Activated CD4-positive, alpha-beta T cell treated with anti-CD3 and anti-CD28 coated beads, Interleukin-2, amount 50 U/mL, for 48 hours (primary cell): ENCODE measurements at regions not wholly inside any gene's neighbourhood (a gene's known extent, or its start where the extent isn't known, plus 50 kb on each side); places are given as distances from the start of the nearest gene placed in this dataset.
A peak's percentile ranks its signal among the peaks of the same experiment; 100 is the strongest.
"Not testable (repeated sequence)": the region's sequence is repeated elsewhere in the genome, so short reads cannot be mapped to it uniquely, and the experiment has no call there.

Experiments
- DNase-seq, 2 experiments: peaks; one replicate each; pipeline ENCODE4 v3.0.0-alpha.2; 2020

DNA sequence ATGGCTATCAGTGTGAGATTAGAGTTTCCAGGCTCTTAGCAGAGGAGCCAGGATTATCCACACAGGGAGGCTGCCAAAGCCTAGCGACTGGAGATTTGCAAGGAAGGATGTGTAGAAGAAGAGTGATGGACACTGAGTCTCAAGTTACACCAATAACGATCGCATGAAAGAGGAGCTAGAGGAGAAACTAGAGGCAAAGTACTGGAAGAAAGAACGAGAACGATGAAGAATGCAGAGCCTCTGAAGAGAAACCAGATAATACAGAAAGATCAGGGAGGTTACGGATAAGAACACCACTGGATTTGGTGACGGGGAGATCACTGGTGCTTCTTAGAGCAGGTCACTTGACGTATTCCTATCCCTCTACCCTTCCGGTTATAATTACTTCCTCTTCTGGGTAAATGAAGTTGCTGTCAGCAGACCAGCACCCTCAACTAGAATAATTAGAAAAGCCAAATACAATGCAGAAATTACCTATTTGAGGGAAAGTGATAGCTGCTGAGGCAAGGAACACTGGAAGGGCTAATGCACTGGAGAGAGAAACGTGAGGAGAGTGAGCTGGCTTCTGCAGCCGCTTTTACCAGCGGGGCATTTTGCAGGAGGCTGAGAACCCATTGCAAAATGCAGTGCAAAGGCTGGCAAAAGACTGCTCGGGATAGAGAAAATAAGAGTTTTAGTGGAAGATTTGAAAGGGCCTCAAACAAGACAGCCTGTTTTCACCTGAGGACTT is 93.1 kb upstream of the HIF1A start:
- no peak for DNase-seq

DNA sequence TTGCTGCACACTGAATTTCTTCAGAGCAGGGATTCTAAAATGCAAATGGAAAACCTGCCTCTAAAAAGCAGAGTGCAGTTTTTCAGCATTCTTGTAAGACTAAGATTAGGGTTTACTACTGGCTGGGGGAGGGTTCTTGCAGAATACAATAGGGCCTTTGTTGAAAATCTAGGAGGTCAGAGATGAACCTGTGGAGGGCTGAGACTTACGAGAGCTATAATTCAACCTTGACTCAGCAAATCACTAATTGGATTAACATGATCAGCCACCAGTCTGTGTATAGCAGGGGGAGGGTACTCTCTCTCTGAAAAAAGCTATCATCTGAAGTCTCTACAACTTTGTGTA is 92.6 kb upstream of the HIF1A start:
- no peak for DNase-seq

DNA sequence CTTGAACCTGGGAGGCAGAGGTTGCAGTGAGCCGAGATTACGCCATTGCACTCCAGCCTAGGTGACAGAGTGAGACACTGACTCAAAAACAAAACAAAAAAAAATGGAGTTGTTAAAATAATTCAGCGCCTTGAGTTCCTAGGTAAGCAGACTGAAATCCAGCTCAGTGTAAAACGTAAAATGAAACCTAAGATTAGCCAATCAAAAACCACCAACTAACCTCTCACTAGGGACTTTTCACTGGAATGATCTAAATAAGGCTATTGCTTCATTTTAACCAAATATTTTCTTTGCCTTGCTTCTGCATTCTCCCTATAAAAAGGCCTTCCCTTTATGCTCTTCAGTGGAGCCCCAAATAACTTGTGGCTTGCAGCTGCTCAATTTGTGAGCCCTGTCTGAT is 91.6 kb upstream of the HIF1A start:
- no peak for DNase-seq

- no peak for DNase-seq
Measured at GRCh38 chr14:61607570-61608244, 87.6 kb upstream of the HIF1A start.

DNA sequence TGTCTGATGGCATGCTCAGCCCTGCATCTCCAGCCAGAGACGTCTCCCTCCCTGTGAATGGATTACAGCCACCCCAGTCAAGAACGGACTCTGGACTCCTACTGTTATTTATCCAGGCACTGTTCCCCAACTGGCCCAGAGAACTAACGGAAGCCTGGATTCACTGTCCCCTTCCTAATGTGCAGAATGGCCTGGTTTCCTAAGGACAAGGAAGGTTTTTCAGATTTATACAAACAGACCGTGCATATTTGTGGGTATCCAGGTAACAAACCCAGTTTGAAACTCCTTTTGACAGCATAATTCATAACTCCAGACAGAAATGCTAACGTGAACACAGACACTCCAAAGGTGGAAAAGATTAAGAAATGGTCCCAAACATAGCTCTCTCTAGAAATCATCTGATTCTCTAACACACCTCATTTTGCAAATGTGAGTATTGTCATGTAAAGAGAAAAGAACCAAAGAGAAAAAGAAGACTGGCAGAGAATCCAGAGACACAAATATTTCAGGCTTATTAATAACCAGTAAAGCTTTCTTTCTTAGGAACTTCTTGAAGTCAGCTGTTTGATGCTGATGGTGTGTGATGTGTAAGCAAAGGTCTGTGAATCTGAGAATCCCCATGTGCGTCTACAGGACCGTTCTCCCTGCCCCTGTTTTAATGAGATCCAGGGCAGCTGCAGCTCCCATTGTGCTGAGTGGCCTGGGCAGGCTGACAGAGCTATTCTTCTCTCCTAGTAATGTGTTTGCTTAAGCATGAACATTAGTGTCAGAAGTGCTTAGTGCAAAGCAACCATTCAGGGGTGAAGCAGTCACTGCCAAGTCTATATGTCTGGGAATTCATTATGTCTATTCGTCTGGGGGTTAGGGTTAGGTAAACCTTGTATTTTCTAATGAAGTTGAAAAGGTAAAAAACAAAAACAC is 86.8 kb upstream of the HIF1A start:
- DNase-seq: no peak

- DNase-seq: no peak
Measured at GRCh38 chr14:61609191-61609843, 86.0 kb upstream of the HIF1A start.

DNA sequence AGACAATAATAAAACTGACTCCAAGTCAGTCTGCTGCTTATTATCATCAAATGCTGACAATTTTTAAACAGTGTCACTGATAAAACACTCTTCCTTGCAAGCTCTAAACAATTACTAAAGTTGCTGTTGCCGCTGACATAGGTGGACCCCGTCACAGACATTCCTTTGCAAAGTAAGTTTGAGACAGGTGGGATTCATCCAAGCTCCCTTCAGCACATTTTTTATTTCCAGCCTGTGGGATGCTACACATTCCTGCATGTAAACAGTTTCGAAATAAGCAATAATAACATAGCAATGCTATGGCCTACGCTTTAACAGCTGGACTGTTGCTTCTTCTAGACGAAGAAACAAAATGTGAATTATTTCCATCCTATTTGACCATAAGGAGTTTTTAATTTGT is 85.4 kb upstream of the HIF1A start:
- DNase-seq: no peak

DNA sequence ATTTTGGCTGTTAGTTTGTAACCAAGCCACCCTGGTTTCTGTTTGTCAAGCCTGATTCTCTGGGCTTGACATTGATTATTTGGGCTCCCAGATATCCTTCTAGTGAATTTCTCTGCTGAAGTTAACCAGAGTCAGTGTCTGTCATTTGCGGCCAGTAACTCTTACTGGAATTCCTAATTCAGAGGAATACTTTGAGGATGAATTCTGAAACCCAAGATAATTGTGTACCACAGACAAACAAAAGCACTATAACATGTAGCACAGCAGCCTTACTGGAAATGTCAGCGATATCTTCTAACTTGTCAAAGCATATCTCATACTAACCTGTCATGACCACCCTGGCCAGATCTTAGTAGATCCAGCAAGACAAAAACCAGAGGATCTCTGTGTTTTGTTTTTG is 84.4 kb upstream of the HIF1A start:
- no peak for DNase-seq

DNA sequence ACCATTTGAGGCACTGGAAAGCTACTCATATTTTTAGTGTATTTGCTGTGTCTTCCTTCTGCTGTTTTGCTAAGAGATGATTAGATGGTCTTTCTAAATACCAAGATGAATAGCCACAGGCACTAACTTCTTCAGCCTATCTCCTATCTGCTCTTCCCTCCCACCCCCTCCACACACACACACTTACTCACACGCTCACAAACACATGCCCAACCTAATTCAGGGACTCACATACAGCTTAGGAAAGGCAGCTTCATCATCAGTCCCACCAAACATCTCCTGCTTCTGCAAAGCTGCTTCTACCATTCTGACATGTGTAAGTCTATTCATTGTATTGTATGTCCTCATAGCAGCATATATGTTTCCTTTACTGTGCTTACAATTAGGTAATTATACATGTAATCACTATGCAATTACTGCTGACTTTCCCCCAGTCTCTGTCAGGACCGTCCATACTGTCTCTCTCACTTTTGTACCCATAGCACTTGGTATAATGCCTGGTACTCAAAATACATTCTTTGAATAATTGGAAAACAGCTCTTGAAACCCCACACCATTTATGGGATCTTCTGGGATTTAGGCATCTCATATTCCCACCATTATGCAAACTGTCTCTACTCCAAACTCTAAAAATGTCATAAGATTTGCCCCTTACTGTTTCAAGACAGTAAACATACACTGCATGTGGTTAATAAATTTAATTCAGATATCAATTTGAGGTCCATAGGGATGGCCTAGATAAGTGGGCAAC is 83.3 kb upstream of the HIF1A start:
- DNase-seq: no peak

GRCh38 chr14:61613006-61613405 is 82.3 kb upstream of the HIF1A start:
- not testable (repeated sequence) for DNase-seq

GRCh38 chr14:61614693-61615092 is 80.6 kb upstream of the HIF1A start:
- DNase-seq: no peak

- no peak for DNase-seq
Measured at GRCh38 chr14:61615743-61616523, 79.4 kb upstream of the HIF1A start.

DNA sequence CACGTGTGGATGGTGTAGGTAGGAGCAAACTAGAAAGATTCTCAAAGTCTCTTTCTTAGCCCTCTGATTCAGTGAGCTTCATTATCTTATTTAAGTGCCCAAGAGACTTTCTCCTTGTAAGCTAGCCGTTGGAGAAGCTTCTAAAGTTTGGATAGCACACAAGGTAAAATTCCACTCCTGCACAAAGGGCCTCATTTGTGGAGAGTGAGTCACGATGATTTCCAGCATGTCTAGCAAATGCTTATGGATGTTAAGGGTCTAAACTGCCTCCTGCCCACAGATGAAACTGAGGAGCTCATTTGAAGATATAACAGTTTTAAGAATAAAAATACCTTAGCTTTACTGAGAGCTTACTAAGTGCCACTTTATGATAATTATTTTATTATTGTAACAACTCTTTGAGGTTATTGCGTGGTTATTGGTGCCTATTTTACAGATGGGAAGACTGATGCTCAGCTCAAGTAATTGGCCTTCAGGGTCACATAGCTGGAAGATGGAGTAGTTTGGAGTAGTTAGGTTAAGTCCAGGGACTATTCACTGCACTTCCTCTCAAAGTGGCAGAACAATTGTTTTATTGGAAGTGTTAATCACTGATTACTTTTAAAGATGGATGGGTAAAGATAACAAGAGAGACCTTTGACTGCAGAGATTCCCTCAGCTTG is 78.7 kb upstream of the HIF1A start:
- DNase-seq: no peak

DNA sequence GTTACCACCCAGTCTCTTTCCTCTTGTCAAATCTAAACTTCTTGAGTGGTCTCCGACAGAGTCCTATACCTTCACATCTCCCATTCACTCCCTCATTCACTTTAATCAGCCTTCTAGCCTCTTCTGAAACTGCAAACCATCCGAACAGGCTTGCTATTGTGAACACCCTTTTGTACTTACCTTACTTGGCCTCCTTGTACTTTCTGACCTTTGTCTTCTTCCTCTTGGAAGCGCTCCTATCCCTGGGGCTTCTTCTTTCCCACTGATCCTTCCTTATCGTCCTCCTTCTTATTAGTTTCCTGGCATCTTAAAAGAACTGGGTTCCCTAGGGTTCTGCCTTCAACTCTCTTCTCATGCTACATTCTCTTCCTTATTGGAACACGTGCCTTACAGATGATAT is 76.9 kb upstream of the HIF1A start:
- no peak for DNase-seq

DNA sequence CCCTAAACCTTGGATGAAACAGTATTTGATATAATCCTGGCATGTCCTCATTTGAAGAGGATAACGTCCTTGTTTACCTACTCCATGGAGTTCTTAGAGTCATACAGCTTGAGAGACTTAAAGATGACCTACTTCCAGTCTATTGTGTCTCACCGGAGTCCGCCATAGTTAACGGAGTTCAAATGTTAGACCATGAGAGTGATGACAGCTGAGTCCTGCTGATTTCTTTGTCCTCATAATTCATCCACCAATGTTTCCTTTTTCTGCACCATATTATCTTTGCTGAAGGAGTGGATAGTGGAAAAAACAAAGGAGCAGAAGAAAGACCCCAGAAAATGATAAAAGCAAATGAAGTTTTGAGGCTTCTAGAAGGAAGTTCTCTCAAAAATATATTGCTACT is 75.8 kb upstream of the HIF1A start:
- no peak for DNase-seq

DNA sequence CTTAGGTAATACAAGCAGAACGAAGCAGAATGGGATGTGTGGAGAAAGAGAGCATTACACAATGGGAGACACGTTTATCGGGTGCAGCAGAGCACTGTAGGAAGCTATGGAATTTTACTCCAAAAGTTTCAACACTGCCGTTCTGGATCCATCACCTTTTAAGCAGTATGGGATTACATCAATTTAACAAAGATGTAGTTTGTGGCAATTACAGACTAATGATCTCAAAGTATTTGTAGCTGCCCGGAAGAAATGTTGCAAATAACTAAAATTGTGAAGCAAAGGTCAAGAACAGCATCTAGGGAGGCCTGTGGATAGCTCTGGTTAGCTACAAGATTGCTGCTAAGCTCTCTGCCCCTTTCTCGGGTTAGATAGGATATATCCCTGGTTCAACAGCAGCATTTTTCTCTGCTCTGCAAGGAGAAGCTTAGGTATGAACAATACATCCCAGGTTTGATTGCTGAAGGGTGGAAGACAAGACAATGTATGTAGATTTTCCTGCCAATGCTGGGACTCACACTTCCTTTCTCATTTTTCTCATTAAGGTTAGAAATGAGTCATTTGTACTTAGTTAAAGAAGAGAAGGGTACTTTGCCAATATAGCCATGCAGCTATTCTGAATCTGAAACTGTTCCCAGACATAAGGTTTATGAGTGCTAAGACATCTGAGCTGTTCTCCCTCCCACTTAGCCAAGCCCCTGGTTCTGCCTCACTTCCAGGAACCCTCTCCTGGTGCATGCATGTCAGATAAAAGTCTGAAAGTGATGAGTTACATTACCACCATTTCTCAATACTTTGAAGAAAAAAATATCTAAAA is 75.0 kb upstream of the HIF1A start:
- DNase-seq: peak; percentile 55 to 71

DNA sequence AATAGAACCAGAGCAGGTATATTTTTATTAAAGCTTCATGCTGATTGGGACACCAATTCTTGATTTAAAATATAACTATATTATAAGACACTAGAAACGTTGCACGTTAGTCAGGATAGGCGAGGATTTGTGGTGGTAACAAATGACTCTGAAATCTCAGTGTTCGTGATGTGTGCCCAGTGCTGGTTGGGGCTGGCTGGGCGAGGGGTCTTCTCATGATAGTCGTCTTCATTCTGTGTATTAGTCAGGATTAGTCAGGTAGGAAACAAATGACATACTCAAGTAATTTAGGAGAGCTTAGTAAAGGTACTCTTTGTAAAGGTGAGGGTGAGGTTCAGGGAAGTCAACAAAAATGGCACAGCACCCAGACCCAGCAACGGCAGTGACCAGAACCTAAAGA is 73.9 kb upstream of the HIF1A start:
- peak; percentile 21 to 37 for DNase-seq

GRCh38 chr14:61622051-61622450 is 73.3 kb upstream of the HIF1A start:
- no peak for DNase-seq

DNA sequence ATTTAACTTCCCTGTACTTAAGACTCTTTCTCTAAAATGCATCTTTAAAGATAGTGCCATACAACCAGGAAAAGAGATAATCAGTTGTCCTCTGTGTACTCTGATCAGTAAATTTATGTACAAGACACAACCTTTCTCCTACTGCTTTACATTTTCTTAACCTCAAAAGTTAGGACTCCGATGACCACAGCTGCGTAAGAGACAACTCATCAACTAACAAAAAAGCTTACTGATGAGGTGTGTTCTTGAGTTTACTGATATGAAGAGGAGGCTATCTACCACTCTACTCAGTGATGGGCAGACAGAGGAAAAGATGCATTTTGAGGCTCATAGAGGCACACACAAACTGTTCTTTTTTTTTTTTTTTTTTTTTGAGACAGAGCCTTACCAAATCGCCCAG is 71.4 kb upstream of the HIF1A start:
- DNase-seq: no peak

GRCh38 chr14:61625165-61625564 is 70.1 kb upstream of the HIF1A start:
- DNase-seq: no peak
